HepG2 (cell line): ENCODE measurements at regions not wholly inside any gene's neighbourhood (a gene's known extent, or its start where the extent isn't known, plus 50 kb on each side); places are given as distances from the start of the nearest gene placed in this dataset.

Experiments
- ATAC-seq: fragments of 200-7000 bp; cut with Tn5 transposase; 3 replicates; pipeline ENCODE4 v1.9.1; 2020; ENCODE audit warnings: mild to moderate bottlenecking, moderate library complexity
- BruUV-seq: library from RNA; stranded (reverse); fragments of 400-500 nt; replicated peaks from 2 replicates; lab custom pipeline; 2021; lab: Mats Ljungman, UMichigan
- CTCF ChIA-PET: fragments of 300-600 bp; formaldehyde crosslinking; extraction: SDS; loops from one replicate; lab custom pipeline; 2021; ENCODE audit warnings: low total read pairs, inconsistent platforms, low intra/inter-chr PET ratio; lab: Yijun Ruan, JAX
- POLR2A ChIA-PET: fragments of 350-600 bp; sonication (Branson Sonifier 250); formaldehyde crosslinking; loops from one replicate; lab custom pipeline; 2020; ENCODE audit warnings: antibody characterized with exemption, inconsistent platforms; lab: Yijun Ruan, JAX
- DNase-seq: peaks from one replicate; pipeline ENCODE4 v3.0.0-alpha.2; 2015; ENCODE audit warnings: low spot score
- FAIRE-seq: peaks from 3 replicates; lab custom pipeline; 2011; peaks lifted over from hg19 to GRCh38; lab: Jason Lieb, UNC
- H2AFZ ChIP-seq: one replicate; pipeline ENCODE4 v1.6.1; 2011; ENCODE audit warnings: low read length, inconsistent platforms
- H3K27ac ChIP-seq: fragments of 300-600 bp; 3 replicates; pipeline ENCODE4 v1.8.0; 2011; ENCODE audit warnings: mixed run types, mild to moderate bottlenecking, mixed read lengths, low read length, inconsistent platforms; ENCODE audit not compliant: insufficient read depth; ENCODE audit errors: extremely low read length
- H3K27me3 ChIP-seq, 2 experiments: fragments of 200-600 bp in 1 of 2; 2 replicates in 1 of 2; 3 replicates in 1 of 2; pipeline versions ENCODE4 v1.6.0 to v1.8.0; 2011; ENCODE audit warnings: low read length in 2 of 2, mild to moderate bottlenecking in 2 of 2, moderate library complexity in 2 of 2, inconsistent platforms in 1 of 2; ENCODE audit not compliant: insufficient read depth in 2 of 2, control insufficient read depth in 1 of 2
- H3K36me3 ChIP-seq, 2 experiments: fragments of 200-600 bp in 1 of 2; replicated peaks in 1 of 2; 2 replicates in 1 of 2; 3 replicates in 1 of 2; pipeline versions ENCODE4 v1.5.1 to v1.8.0; 2011; ENCODE audit warnings: low read length in 2 of 2, inconsistent platforms in 1 of 2; ENCODE audit not compliant: insufficient read depth in 2 of 2, control insufficient read depth in 1 of 2
- H3K4me1 ChIP-seq: 2 replicates; pipeline ENCODE4 v1.5.1; 2012; ENCODE audit warnings: low read length, inconsistent platforms; ENCODE audit not compliant: insufficient read depth
- H3K4me2 ChIP-seq: 2 replicates; pipeline ENCODE4 v1.6.0; 2011; ENCODE audit warnings: low read depth, low read length, inconsistent platforms
- H3K4me3 ChIP-seq, 3 experiments: fragments of 200-600 bp in 1 of 3; sonication (generic), shearing (Covaris generic) in 1 of 3; replicated peaks in 1 of 3; 2 replicates each; pipeline ENCODE4 v1.5.1; 2011 to 2016; ENCODE audit warnings: low read length in 3 of 3, inconsistent platforms in 2 of 3, low read depth in 2 of 3, mild to moderate bottlenecking in 2 of 3, control low read depth in 1 of 3, mixed read lengths in 1 of 3; ENCODE audit not compliant: insufficient read depth in 1 of 3
- H3K79me2 ChIP-seq: one replicate; pipeline ENCODE4 v1.6.1; 2011; ENCODE audit warnings: low read length, inconsistent platforms; ENCODE audit not compliant: insufficient read depth
- H3K9ac ChIP-seq: 2 replicates; pipeline ENCODE4 v1.6.0; 2011; ENCODE audit warnings: mild to moderate bottlenecking, low read depth, low read length, inconsistent platforms; ENCODE audit not compliant: insufficient read depth
- H3K9me3 ChIP-seq: 2 replicates; pipeline ENCODE4 v1.5.1; 2012; ENCODE audit warnings: mild to moderate bottlenecking, low read length
- H4K20me1 ChIP-seq: 2 replicates; pipeline ENCODE4 v1.6.0; 2011; ENCODE audit warnings: inconsistent platforms, mild to moderate bottlenecking, low read length, moderate library complexity; ENCODE audit not compliant: insufficient read depth
- GABPA ChIP-seq, 2 experiments: IDR thresholded peaks; 2 replicates each; pipeline ENCODE4 v1.6.1; 2011 to 2016; ENCODE audit warnings: low read depth in 2 of 2, low read length in 1 of 2, missing biosample characterization in 1 of 2, missing genetic modification characterization in 1 of 2
- GTF2F1 ChIP-seq: fragments of 150-350 bp; IDR thresholded peaks from 2 replicates; pipeline ENCODE4 v1.6.1; 2014; ENCODE audit warnings: low read length
- HHEX ChIP-seq: IDR thresholded peaks from 2 replicates; pipeline ENCODE4 v1.6.1; 2016; ENCODE audit warnings: control low read depth
- MAFK ChIP-seq, 2 experiments: IDR thresholded peaks in 1 of 2; conservative IDR thresholded peaks in 1 of 2; 2 replicates each; pipeline ENCODE4 v1.6.1; 2011; ENCODE audit warnings: improper control_type of control experiment in 2 of 2, low read length in 2 of 2
- MBD4 ChIP-seq: IDR thresholded peaks from 2 replicates; pipeline ENCODE4 v1.6.1; 2012; ENCODE audit warnings: low read length, inconsistent platforms, borderline replicate concordance
- MED13 ChIP-seq: sonication (generic); formaldehyde crosslinking; IDR thresholded peaks from 2 replicates; pipeline ENCODE4 v1.5.0; 2020; ENCODE audit warnings: missing genetic modification reagents
- NKX3-1 ChIP-seq: sonication (generic); formaldehyde crosslinking; IDR thresholded peaks from 2 replicates; pipeline ENCODE4 v1.5.0; 2020; ENCODE audit warnings: missing genetic modification reagents
- SAFB2 ChIP-seq: sonication (generic); formaldehyde crosslinking; IDR thresholded peaks from 2 replicates; pipeline ENCODE4 v1.5.1; 2020; ENCODE audit warnings: missing genetic modification reagents, low read depth, mild to moderate bottlenecking, borderline replicate concordance
- SP4 ChIP-seq: sonication (generic); formaldehyde crosslinking; IDR thresholded peaks from 2 replicates; pipeline ENCODE4 v1.8.1; 2023; ENCODE audit warnings: mild to moderate bottlenecking, missing genetic modification reagents
- ZFP41 ChIP-seq: sonication (generic); formaldehyde crosslinking; IDR thresholded peaks from 2 replicates; pipeline ENCODE4 v1.4.0; 2020; ENCODE audit warnings: mild to moderate bottlenecking, missing genetic modification reagents, borderline replicate concordance
- ZNF747 ChIP-seq: sonication (generic); formaldehyde crosslinking; IDR thresholded peaks from 2 replicates; pipeline ENCODE4 v1.8.1; 2023; ENCODE audit warnings: missing genetic modification reagents, mild to moderate bottlenecking, borderline replicate concordance
- ZNF766 ChIP-seq: sonication (generic); formaldehyde crosslinking; IDR thresholded peaks from 2 replicates; pipeline ENCODE4 v1.5.0; 2020; ENCODE audit warnings: missing genetic modification reagents, borderline replicate concordance
- WGBS: methylation state at CpG from one replicate; pipeline ENCODE4 v1.1.6; 2017; ENCODE audit warnings: low lambda C conversion rate; 5-methylcytosine and 5-hydroxymethylcytosine counted together
- in situ Hi-C: cut with HindIII; loops from 2 replicates; pipeline ENCODE4 v1.10.0; 2017; ENCODE audit warnings: low pct_unique_long_range_greater_than_20kb; ENCODE audit not compliant: extremely low pct_ligation_motif_present
- intact Hi-C: fragments of 100-400 bp; cut with micrococcal nuclease; formaldehyde crosslinking; loops from one replicate; pipeline ENCODE4 v1.10.0; 2022; ENCODE audit not compliant: unreplicated experiment
- TF ChIP-seq, protein P1 (sequence below): sonication (generic); formaldehyde crosslinking; IDR thresholded peaks from 2 replicates; pipeline ENCODE4 v1.8.1; 2023; ENCODE audit warnings: mild to moderate bottlenecking, moderate library complexity, missing genetic modification reagents
- TF ChIP-seq, protein P2 (sequence below): IDR thresholded peaks from 2 replicates; pipeline ENCODE4 v1.6.1; 2018; ENCODE audit warnings: missing genetic modification reagents, mild to moderate bottlenecking, missing compliant biosample characterization

DNA sequence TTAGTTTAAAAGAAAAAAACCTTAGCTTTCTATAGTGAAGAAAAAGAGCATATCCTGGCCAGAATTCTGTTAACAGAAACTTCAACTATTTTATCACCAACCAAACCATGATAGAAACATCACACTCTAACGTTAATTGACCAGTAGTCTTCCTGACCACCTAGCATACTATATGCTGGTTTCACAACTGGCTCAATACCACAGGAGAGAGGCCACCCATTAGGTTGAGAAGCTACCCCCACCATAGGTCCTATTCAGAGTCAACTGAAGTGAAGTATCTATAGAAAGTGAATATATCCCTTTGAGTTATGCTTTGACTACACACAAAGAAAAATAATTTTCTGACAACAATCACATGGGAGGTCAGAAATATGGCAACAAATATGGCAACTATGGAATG lies 85.2 kb upstream of the STK17B start (continued):
- TF ChIP-seq ZFP41 (CRISPR knock-in tag) (no peak), HHEX (CRISPR knock-in tag) (no peak), GABPA (IDR thresholded peaks at IDR 0.05; ENCODE audit: low read depth, low read length) (no peak), GABPA (CRISPR knock-in tag; IDR thresholded peaks at IDR 0.05; ENCODE audit: low read depth) (no peak), ZNF766 (CRISPR knock-in tag) (no peak), SP4 (CRISPR knock-in tag) (no peak), ZNF747 (CRISPR knock-in tag) (no peak), SAFB2 (no peak), MED13 (CRISPR knock-in tag) (no peak), MBD4 (no peak), GTF2F1 (no peak)
- TF ChIP-seq, protein P1, sequence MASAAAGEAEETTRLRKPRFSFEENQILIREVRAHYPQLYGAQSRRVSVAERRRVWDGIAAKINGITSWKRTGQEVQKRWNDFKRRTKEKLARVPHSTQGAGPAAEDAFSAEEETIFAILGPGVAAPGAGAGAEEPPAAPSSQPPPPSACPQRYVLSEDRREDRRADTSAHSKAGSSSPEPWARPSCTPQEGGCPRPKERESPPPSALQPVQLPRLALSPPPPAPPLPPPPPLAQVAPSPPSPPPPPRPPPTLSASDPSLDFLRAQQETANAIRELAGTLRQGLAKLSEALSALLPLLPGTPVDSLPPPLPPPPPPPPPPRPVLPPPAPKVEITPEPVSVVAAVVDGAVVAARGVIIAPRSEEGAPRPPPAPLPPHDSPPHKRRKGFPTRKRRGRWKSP, result no peak
- TF ChIP-seq, protein P2, sequence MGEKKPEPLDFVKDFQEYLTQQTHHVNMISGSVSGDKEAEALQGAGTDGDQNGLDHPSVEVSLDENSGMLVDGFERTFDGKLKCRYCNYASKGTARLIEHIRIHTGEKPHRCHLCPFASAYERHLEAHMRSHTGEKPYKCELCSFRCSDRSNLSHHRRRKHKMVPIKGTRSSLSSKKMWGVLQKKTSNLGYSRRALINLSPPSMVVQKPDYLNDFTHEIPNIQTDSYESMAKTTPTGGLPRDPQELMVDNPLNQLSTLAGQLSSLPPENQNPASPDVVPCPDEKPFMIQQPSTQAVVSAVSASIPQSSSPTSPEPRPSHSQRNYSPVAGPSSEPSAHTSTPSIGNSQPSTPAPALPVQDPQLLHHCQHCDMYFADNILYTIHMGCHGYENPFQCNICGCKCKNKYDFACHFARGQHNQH (CRISPR knock-in tag), result no peak

DNA sequence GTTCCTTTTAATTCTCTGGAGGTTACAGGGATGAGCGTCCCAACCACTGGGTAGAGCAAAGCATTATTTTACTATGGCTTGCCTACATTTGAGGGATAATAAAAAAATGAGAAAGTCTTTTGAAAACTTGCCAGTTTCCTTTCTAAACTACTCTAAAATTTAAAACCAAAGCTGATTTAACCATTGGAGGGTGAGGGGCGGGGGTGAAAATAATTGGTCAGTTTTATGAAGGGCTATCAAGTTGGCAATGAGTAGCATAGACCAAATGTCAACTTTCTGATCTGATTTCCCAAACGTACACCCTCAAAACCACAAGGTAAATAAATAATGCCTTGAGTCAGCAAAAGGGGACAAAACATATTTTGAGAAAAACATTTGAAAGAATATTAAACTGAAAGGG lies 85.7 kb upstream of the STK17B start:
- no peak for DNase-seq
- in situ Hi-C loops, result no loop called here
- no peak overlapping the region for H2AFZ ChIP-seq
- H3K27me3 ChIP-seq, result no peaks in the 10 kb centered on the region; a peak in 1 of 5 replicates
- TF ChIP-seq NKX3-1 (CRISPR knock-in tag), result no peak
- TF ChIP-seq MAFK (conservative IDR thresholded peaks at IDR 0.05 in 1 of 2, IDR thresholded peaks at IDR 0.05 in 1 of 2; ENCODE audit: low read length in 2 of 2), result peak; percentile 3 to 49; a peak in 1 of 4 replicates
- TF ChIP-seq, all 625 proteins: peak for 1
- Histone ChIP-seq H3K27ac (no peak overlapping the region), H3K4me2 (no peak overlapping the region), H3K79me2 (no peaks in the 10 kb centered on the region), H3K9me3 (no peaks in the 10 kb centered on the region), H3K4me1 (peaks cover 12% of the 10 kb centered on the region), H3K36me3 (no peaks in the 10 kb centered on the region), H4K20me1 (no peaks in the 10 kb centered on the region), H3K4me3 (no peak overlapping the region), H3K9ac (no peak overlapping the region)
- FAIRE-seq (no peak), ATAC-seq (no peak)
- ChIA-PET CTCF (no interaction called here), POLR2A (no interaction called here)
- no TSS peak for BruUV-seq
- intact Hi-C loops, result no loop called here
- 23% methylated on average over 3 of the region's 3 CpGs for WGBS
